ENCODE measurements at regions not wholly inside any gene's neighbourhood (a gene's known extent, or its start where the extent isn't known, plus 50 kb on each side); places are given as distances from the start of the nearest gene placed in this dataset.

GRCh38 chr7:131238347-131238931, 89.2 kb upstream of the MKLN1 start:
- DNase-seq: no peak

DNA sequence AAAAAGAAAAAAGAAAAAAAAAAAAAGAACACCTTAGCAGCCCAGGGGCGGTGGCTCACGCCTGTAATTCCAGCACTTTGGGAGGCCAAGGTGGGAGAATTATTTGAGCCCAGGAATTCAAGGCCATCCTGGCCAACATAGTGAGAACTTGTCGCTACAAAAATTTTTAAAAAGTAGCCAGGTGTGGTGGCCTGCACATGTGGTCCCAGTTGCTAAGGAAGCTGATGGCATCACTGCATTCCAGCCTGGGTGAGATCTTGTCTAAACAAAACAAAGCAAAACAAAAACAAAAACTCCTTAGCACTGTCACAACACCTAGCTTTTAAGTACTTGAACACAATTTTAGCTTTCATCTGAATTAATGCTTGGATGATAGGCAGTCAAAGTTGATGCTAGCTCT, 86.3 kb upstream of the MKLN1 start:
- DNase-seq: no peak

DNA sequence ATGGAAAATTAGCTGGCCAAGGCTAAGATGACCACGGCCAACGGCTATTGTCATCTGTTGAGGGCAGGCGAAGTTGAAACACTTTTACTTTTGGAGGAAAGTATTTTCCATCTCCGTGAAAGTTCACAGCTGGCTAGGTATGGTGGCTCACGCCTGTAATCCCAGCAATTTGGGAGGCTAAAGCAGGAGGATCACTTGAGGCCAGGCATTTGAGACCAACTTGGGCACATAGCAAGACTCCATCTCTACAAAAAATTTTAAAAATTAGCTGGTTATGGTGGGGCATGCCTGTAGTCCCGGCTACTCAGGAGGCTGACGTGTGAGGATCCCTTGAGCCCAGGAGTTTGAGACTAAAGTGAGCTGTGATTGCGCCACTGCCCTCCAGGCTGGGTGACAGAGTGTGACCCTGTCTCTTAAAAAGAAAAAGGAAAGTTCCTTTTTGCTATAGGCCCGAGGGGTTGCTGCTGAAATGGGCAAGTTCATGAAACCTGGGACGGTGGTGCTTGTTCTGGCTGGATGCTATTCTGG, 85.5 kb upstream of the MKLN1 start:
- no peak for DNase-seq

DNA sequence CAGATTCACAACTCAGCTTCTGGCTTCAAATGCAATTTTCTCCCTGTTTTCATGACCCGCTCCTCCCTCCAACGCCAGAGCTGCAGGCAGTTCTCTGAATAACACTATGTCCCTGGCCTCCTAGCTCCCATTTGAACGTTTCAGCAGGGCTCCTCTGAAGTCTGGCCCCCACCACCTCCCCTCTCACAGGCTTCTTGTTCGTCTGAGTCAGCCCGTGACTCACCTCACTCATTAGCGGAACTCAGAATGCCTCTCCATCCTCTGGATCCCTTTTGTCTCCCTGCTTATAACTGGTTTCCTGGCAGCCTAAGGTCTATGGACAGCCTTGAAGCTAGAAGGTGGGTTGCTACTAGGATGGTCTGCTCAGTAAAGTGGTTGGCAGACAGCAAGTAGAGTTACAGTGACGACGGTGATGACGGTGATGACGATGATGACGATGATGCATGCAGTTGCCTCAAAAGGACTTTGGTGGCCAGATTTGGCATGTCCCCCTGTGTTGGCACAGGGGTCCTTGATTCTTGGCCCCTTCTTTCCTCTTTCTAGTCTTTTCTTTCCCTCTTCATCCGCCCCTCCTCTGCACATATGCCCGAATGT, 83.3 kb upstream of the MKLN1 start:
- DNase-seq: no peak

DNA sequence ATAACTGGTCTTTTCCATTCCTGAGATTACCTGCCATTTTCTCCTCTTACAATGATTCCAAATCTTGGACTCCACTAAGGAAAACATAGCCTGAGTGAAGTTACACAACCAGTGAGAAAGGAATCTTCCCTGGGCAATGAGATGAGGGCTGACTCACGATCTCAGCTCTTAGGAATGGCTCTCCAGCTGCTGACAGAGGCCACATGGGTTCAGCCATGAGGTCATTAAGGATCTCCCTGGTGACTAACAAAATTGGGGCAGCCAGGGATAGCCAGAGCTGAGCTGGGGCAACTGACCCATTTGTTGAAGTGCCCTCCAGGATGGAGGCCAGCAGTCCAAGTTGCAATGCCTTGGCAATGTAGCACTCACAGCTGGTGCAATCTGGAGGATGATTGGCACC, 78.7 kb upstream of the MKLN1 start:
- DNase-seq: no peak

DNA sequence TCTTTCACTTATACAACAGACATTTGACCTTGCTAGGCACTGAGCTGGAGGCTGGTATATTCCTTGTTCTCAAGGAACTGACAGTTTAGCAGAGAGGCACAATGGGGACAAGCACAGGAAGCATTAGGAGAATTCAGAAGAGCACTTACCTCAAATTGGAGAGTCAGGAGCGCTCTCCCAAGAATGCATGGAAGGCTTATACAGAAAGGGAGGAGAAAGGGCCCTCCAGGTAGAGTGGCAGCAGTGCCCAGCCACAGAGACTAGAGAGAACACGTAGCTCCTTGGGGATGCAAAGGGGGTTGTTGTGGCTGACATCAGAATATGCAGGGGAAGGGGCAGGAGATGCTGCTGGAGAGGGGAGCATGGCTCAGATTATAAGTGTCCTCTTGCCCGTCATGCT, 78.2 kb upstream of the MKLN1 start:
- DNase-seq: no peak

DNA sequence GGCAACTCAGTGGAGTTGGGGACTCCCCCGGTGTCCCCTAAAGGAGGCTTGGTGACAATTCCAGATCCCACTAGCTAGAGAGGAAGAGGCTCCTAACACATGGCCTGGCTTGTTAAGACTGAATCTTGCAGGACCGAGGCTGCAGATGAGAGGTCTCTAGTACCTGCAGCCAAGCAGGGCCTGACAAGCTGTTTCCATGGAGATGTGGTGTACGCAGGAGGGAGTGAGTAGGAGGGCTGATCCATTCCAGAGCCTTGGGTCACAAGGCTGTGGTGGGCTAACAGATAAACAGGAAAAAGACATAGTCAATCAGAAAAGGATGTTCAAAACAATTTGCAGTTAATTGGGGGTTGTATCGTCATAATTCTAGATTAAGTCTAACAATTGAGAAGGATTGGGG, 77.3 kb upstream of the MKLN1 start:
- no peak for DNase-seq

GRCh38 chr7:131251371-131251770, 76.3 kb upstream of the MKLN1 start:
- DNase-seq: no peak

DNA sequence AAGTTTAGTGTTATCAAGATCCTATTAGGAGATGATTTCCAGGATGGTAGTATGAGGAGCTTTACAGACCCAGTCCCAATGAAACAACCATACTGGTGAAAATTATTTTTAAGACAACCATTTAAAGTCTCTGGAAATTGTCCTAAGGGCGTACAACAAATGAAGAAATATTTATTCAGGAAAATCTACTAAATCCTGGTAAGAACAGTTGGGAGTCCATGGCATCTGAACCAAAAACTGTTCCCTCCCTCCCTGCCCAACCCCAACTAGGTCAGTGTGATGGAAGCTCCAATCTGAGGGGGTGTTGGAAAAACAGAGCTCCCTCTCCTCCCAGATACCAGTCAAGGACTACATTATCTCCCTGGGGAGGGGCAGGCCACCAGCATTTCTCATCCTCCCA, 74.7 kb upstream of the MKLN1 start:
- DNase-seq: no peak

- DNase-seq: no peak
These were observed 73.5 kb upstream of the MKLN1 start for GRCh38 chr7:131254211-131254610.

DNA sequence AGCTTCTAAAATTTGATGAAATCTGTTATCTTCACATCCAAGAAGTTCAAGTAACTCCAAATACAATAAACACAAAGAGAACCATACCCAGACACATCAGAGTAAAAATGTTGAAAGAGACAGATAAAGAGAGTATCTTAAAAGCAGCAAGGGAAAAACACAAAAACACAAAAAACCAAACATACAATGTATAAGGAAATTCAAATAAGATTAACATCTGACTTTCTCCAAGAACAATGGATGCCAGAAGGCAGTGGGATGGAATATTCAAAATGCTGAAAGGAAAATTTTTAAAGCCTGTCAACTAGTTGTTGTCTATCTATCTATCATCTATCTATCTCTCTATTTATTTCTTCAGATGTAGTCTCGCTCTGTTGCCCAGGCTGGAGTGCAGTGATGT, 72.4 kb upstream of the MKLN1 start:
- DNase-seq: no peak

GRCh38 chr7:131261476-131261994, 66.1 kb upstream of the MKLN1 start:
- no peak for DNase-seq

DNA sequence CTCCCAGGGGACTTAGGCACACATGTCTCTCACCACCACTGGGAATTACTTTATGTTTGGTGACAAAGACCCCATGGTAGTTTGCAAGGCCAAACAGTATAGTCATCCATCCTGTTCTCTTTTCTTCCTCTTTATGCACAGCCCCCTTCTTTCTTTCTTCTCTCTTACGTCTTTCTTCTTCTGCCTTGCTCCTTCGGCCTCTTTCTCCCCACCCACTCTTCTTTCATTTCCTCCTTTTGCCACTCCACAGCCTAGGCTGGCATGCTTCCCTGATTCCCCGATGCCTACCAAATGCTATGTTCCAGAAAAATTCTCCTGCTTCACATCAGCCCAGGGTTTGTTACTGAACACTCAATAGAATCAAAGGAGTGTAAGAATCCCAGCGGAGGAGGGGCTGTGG, 62.4 kb upstream of the MKLN1 start:
- DNase-seq: no peak

DNA sequence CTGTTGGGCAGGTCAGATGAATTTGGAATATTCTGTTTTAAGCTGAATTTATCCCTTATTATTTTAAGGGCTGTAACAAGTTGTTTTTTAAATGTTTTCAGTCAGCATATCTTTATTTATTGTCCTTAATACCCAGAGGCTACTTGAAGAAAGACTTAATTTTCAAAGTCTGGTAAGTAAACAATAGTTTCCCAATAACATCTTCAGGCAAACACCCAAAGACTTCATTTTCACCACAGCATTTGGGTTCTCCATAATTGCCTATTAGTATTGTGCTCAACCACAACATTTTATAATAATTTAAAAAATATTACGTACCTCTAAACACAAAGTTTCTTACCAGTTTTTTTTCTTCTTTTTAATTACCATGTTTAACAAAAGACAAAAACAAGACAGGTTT, 60.0 kb upstream of the MKLN1 start:
- no peak for DNase-seq

- no peak for DNase-seq
These were observed 58.8 kb upstream of the MKLN1 start for GRCh38 chr7:131268906-131269305.

GRCh38 chr7:131272086-131272485, 55.6 kb upstream of the MKLN1 start:
- no peak for DNase-seq

DNA sequence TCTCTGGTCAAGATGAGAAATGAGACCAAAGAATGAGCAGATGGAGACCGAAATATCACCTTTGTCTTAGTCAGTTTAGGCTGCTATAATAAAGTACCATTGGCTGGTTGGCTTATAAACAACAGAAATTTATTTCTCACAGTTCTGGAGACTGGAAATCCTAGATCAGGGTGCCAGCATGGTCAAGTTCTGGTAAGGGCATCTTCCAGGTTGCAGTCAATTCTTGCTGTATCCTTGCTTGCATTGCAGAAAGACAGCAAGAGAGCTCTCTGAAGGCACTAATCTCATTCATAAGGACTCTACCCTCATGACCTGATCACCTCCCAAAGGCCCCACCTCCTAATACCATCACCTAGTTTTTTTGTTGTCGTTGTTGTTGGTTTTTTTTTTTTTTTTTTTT, 52.7 kb upstream of the MKLN1 start:
- no peak for DNase-seq

GRCh38 chr7:131276190-131276589, 51.5 kb upstream of the MKLN1 start:
- no peak for DNase-seq

DNA sequence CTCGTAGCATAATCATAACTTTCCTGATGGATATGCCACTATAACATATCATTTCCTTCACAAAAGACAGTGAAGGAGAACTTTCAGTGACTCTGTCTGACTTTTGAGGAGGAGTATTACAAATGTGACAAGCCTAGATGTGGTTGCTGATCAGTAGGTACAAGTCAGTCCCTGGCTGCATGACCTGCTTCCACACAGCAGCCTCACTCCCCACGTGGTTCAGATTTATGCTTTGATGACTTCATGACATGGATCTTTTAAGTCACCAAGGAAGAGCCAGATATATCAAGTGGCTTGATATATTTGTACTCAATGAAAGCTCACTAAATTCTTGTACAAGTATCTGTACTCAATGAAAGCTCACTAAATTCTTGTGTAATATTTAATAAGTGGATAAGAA, 50.9 kb upstream of the MKLN1 start:
- DNase-seq: no peak
